Right lobe of liver (tissue), 6 donors: ENCODE measurements at regions not wholly inside any gene's neighbourhood (a gene's known extent, or its start where the extent isn't known, plus 50 kb on each side); places are given as distances from the start of the nearest gene placed in this dataset.
A peak's percentile ranks its signal among the peaks of the same experiment; 100 is the strongest.

ENCODE experiments used
- ATAC-seq, 4 donors: fragments of 200-7000 bp; cut with Tn5 transposase; one replicate each; pipeline ENCODE4 v1.9.1; 2020; ENCODE audit warnings: mild to moderate bottlenecking in 4 of 4, moderate library complexity in 4 of 4
- DNase-seq, 3 donors: peaks; one replicate each; pipeline ENCODE4 v3.0.0-alpha.2; 2020
- H3K27ac ChIP-seq, 3 donors: fragments of 200-600 bp; one replicate each; pipeline ENCODE4 v1.8.0; 2022
- H3K27me3 ChIP-seq, 2 donors: fragments of 200-600 bp; one replicate each; pipeline ENCODE4 v1.8.0; 2022
- H3K36me3 ChIP-seq, 4 donors: fragments of 200-600 bp; sonication (generic) in 1 of 4; one replicate each; pipeline versions ENCODE4 v1.5.1 to v1.8.0; 2017 to 2022; ENCODE audit warnings: control low read depth in 1 of 4
- H3K4me1 ChIP-seq, 4 donors: fragments of 200-600 bp; sonication (generic) in 1 of 4; one replicate each; pipeline versions ENCODE4 v1.5.1 to v1.8.0; 2017 to 2022; ENCODE audit warnings: control low read depth in 1 of 4
- H3K4me3 ChIP-seq, 3 donors: fragments of 200-600 bp; one replicate each; pipeline ENCODE4 v1.8.0; 2022
- H3K9me3 ChIP-seq, 4 donors: fragments of 200-600 bp; sonication (generic) in 1 of 4; one replicate each; pipeline versions ENCODE4 v1.5.1 to v1.8.0; 2017 to 2022; ENCODE audit warnings: control low read depth in 1 of 4
- POLR2A ChIP-seq: fragments of 450-650 bp; IDR thresholded peaks from one replicate; pipeline ENCODE4 v1.6.1; 2017; ENCODE audit warnings: antibody characterized with exemption, mild to moderate bottlenecking
- WGBS: methylation state at CpG from one replicate; pipeline ENCODE4 v1.1.6; 2018; ENCODE audit warnings: low coverage, low lambda C conversion rate; ENCODE audit not compliant: insufficient coverage; ENCODE audit errors: missing lambda C conversion rate; 5-methylcytosine and 5-hydroxymethylcytosine counted together
- intact Hi-C, 2 donors: fragments of 100-400 bp; cut with DNase I; formaldehyde crosslinking; loops; one replicate each; pipeline versions ENCODE4 v1.11.2 to v1.14.1; 2022
- TF ChIP-seq, protein P1 (sequence below), 4 donors: fragments of 200-600 bp in 3 of 4; fragments of 450-650 bp in 1 of 4; IDR thresholded peaks; one replicate each; pipeline versions ENCODE4 v1.5.1 to v1.8.0; 2016 to 2022; ENCODE audit warnings: antibody characterized with exemption in 4 of 4, mild to moderate bottlenecking in 2 of 4
- donor health status: DM: no; HTN: yes; CAD: no.
- donor health status: DM: no; HTN: no; CAD: no.
- donor health status: DM: no; HTN: no; CAD: no.
- donor health status: DM: no; HTN: yes; CAD: no.
- donor health status: DM: no; HTN: yes; CAD: no.

GRCh38 chr3:154969366-154969765 lies 110.8 kb upstream of the MME start:
- H3K9me3 ChIP-seq: no peaks in the 10 kb centered on the region
- 45% methylated on average over 2 of the region's 2 CpGs for WGBS
- no peak for DNase-seq
- H3K27ac ChIP-seq: no peak overlapping the region
- no peak for ATAC-seq
- no peaks in the 10 kb centered on the region for H3K36me3 ChIP-seq
- H3K4me3 ChIP-seq: no peak overlapping the region
- H3K27me3 ChIP-seq: no peaks in the 10 kb centered on the region
- intact Hi-C loops: no loop called here
- H3K4me1 ChIP-seq: no peaks in the 10 kb centered on the region
- TF ChIP-seq, protein P1, sequence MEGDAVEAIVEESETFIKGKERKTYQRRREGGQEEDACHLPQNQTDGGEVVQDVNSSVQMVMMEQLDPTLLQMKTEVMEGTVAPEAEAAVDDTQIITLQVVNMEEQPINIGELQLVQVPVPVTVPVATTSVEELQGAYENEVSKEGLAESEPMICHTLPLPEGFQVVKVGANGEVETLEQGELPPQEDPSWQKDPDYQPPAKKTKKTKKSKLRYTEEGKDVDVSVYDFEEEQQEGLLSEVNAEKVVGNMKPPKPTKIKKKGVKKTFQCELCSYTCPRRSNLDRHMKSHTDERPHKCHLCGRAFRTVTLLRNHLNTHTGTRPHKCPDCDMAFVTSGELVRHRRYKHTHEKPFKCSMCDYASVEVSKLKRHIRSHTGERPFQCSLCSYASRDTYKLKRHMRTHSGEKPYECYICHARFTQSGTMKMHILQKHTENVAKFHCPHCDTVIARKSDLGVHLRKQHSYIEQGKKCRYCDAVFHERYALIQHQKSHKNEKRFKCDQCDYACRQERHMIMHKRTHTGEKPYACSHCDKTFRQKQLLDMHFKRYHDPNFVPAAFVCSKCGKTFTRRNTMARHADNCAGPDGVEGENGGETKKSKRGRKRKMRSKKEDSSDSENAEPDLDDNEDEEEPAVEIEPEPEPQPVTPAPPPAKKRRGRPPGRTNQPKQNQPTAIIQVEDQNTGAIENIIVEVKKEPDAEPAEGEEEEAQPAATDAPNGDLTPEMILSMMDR (IDR thresholded peaks at IDR 0.05): no peak

DNA sequence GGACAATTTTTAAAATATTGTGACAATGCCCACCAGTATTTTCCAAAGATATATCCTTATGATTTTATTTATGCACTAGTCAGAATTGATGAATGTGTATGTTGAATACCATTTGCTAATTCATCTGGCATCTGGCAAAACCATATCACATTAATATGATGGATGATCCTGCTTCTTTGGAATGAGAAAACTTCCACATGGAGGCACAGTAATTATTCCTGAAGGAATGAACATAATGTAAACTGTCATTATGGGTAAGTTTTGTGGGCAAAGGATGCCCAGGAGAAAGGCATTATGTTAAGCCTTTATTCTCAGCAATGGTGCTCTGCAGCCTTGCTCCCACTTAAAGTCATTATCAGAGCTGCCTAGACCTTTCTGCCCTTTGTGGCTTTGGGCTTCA lies 113.0 kb upstream of the MME start:
- TF ChIP-seq, protein P1 (IDR thresholded peaks at IDR 0.05): no peak
- no peak for TF ChIP-seq POLR2A
- Histone ChIP-seq H3K9me3 (no peaks in the 10 kb centered on the region), H3K27ac (no peak overlapping the region), H3K27me3 (no peaks in the 10 kb centered on the region), H3K36me3 (no peaks in the 10 kb centered on the region), H3K4me3 (no peak overlapping the region), H3K4me1 (no peaks in the 10 kb centered on the region)
- DNase-seq: no peak
- ATAC-seq: no peak
- intact Hi-C loops: no loop called here

DNA sequence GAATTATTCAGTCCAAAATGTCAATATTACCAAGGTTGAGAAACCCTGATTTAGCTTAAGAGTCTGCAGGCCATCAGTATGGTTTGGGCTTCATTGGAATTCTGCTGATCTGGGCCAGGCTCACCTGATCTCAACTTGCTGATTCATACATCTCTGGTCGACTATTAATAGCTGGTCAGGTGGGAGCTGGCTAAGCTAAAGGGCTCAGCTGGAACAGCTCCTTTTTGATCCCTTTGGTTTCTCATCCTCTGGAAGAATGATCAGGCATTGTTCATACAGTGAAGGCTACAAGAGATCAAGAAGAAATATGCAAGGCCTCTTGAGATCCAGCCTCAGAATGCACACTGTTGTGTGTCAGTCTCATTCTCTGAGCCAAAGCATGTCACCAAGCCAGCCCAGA lies 123.3 kb upstream of the MME start:
- Histone ChIP-seq H3K27ac (no peak overlapping the region), H3K27me3 (no peaks in the 10 kb centered on the region), H3K36me3 (no peaks in the 10 kb centered on the region), H3K4me3 (no peak overlapping the region), H3K9me3 (no peaks in the 10 kb centered on the region), H3K4me1 (no peaks in the 10 kb centered on the region)
- no peak for TF ChIP-seq POLR2A
- intact Hi-C loops: no loop called here
- no peak for ATAC-seq
- 43% methylated on average over 1 of the region's 1 CpG for WGBS
- no peak for DNase-seq

- DNase-seq (no peak), ATAC-seq (no peak)
- WGBS: 57% methylated on average over 2 of the region's 2 CpGs
- Histone ChIP-seq H3K27ac (no peak overlapping the region), H3K4me3 (no peak overlapping the region), H3K4me1 (no peaks in the 10 kb centered on the region), H3K27me3 (no peaks in the 10 kb centered on the region), H3K36me3 (no peaks in the 10 kb centered on the region), H3K9me3 (no peaks in the 10 kb centered on the region)
- intact Hi-C loops: no loop called here
- TF ChIP-seq, protein P1 (IDR thresholded peaks at IDR 0.05): no peak
- TF ChIP-seq POLR2A: no peak
Observed at GRCh38 chr3:154955907-154956533, 124.1 kb upstream of the MME start.

DNA sequence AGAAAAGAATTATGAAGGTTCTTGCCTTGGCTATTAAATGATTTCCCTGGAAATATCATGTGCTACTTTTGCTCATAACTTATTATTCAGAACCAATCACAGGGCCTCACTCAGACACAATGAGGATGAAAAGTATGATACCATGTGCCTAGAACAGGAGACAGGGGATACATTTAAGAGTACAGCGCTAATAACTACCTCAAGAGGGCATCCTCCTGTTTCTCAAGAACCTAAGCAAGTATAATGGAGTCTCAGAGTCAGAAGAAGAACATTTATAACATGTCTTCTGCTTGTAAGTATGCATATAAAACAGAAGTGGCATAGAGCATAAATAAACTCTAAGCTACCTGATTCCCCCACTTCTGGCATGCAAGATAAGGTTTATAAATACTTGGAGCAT lies 125.4 kb upstream of the MME start:
- 18% methylated on average over 1 of the region's 1 CpG for WGBS
- DNase-seq (no peak), ATAC-seq (peak; percentile 37 to 68 (median 52))
- TF ChIP-seq POLR2A: no peak
- TF ChIP-seq, protein P1 (IDR thresholded peaks at IDR 0.05): peak; percentile 9 to 37 (median 18)
- Histone ChIP-seq H3K27ac (no peak overlapping the region), H3K4me3 (no peak overlapping the region), H3K36me3 (no peaks in the 10 kb centered on the region), H3K9me3 (no peaks in the 10 kb centered on the region), H3K4me1 (no peaks in the 10 kb centered on the region), H3K27me3 (no peaks in the 10 kb centered on the region)
- intact Hi-C loops: no loop called here
